ENCODE measurements at regions not wholly inside any gene's neighbourhood (a gene's known extent, or its start where the extent isn't known, plus 50 kb on each side); places are given as distances from the start of the nearest gene placed in this dataset.

DNA sequence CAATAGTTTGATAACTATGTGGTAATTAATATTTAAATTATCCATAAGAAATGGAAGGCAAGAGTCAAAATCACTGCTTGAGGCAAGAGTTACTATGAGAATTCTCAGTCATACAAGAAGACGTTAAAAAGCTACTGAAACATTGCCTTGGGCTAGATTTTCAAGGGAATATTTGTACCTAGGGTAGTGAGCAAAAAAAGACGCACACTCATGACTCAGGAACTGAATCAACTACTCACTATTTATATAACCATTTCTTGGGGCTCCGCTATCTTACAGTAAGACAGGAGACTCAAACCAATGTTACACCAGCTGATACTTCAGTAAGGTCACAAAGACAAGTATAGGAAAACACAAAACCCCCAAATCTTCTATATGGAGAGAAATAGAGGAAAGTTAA is 151.5 kb upstream of the RNPC3 start:
- Histone ChIP-seq H3K27me3 (replicated peaks) (no peaks in the 10 kb centered on the region), H3K4me1 (replicated peaks) (no peaks in the 10 kb centered on the region), H3K36me3 (no peaks in the 10 kb centered on the region), H3K4me3 (no peak overlapping the region), H3K9me3 (replicated peaks) (no peaks in the 10 kb centered on the region), H3K27ac (no peak overlapping the region)
- no peak for DNase-seq (ENCODE audit: low read depth in 1 of 2, low spot score in 2 of 2)

DNA sequence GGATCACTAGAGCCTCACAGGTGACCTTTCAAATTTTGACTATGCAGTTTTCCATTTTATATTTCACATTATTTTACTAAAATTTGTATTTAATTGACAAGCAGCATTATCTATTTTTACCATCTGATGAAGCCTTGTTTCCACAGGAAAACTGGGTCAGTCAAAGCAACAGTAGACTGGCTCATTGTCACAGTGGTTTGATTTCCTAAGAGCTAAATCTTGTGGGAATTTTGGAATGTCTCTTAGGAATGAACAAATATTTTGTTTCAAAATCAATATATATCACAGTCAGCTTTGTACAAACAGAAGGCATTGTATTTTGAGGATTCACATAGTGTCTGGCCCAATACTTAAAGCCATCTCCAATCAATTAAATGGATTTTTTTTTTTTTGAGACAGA is 152.6 kb upstream of the RNPC3 start:
- no peaks in the 10 kb centered on the region for H3K4me1 ChIP-seq (replicated peaks)
- H3K27ac ChIP-seq = no peak overlapping the region
- H3K9me3 ChIP-seq (replicated peaks) = no peaks in the 10 kb centered on the region
- no peak overlapping the region for H3K4me3 ChIP-seq
- no peaks in the 10 kb centered on the region for H3K27me3 ChIP-seq (replicated peaks)
- H3K36me3 ChIP-seq = no peaks in the 10 kb centered on the region
- DNase-seq (ENCODE audit: low read depth in 1 of 2, low spot score in 2 of 2) = no peak

GRCh38 chr1:103371234-103371633 is 154.3 kb upstream of the RNPC3 start:
- no peak for DNase-seq (ENCODE audit: low read depth in 1 of 2, low spot score in 2 of 2)
- no peaks in the 10 kb centered on the region for H3K4me1 ChIP-seq (replicated peaks)

GRCh38 chr1:103367186-103367585 is 158.3 kb upstream of the RNPC3 start:
- Histone ChIP-seq H3K4me1 (replicated peaks) (no peaks in the 10 kb centered on the region), H3K27me3 (replicated peaks) (no peaks in the 10 kb centered on the region), H3K36me3 (no peaks in the 10 kb centered on the region), H3K9me3 (replicated peaks) (no peaks in the 10 kb centered on the region), H3K27ac (no peak overlapping the region), H3K4me3 (no peak overlapping the region)
- no peak for DNase-seq (ENCODE audit: low read depth in 1 of 2, low spot score in 2 of 2)

More at GRCh38 chr1:103371234-103371633, 154.3 kb upstream of the RNPC3 start:
- H3K27ac ChIP-seq = no peak overlapping the region
- no peak overlapping the region for H3K4me3 ChIP-seq
- H3K9me3 ChIP-seq (replicated peaks) = no peaks in the 10 kb centered on the region
- no peaks in the 10 kb centered on the region for H3K27me3 ChIP-seq (replicated peaks)
- no peaks in the 10 kb centered on the region for H3K36me3 ChIP-seq

- no peaks in the 10 kb centered on the region for H3K36me3 ChIP-seq
- no peaks in the 10 kb centered on the region for H3K27me3 ChIP-seq (replicated peaks)
- DNase-seq (ENCODE audit: low read depth in 1 of 2, low spot score in 2 of 2) = no peak
- H3K27ac ChIP-seq = no peak overlapping the region
- H3K4me1 ChIP-seq (replicated peaks) = no peaks in the 10 kb centered on the region
- no peaks in the 10 kb centered on the region for H3K9me3 ChIP-seq (replicated peaks)
- H3K4me3 ChIP-seq = no peak overlapping the region
These were observed 159.5 kb upstream of the RNPC3 start for GRCh38 chr1:103365860-103366569.

DNA sequence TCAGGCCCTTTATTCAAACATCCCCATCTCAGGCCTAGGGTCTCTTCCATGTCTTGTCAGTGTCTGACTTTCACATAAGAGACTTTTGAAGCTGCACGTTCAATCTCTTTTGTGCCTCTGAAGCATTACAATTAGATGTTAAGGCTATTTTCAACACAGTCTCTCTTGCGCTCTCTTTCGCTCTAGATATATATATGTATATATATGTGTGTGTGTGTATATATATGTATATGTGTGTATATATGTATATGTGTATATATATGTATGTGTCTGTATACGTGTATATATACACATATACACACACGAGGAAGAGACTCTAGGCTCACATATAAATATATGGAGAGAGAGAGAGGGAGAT is 162.5 kb upstream of the RNPC3 start:
- Histone ChIP-seq H3K4me3 (no peak overlapping the region), H3K36me3 (no peaks in the 10 kb centered on the region), H3K27me3 (replicated peaks) (no peaks in the 10 kb centered on the region), H3K9me3 (replicated peaks) (no peaks in the 10 kb centered on the region), H3K4me1 (replicated peaks) (no peaks in the 10 kb centered on the region), H3K27ac (no peak overlapping the region)
- DNase-seq (ENCODE audit: low read depth in 1 of 2, low spot score in 2 of 2) = no peak

GRCh38 chr1:103362348-103363007 is 163.0 kb upstream of the RNPC3 start:
- H3K27me3 ChIP-seq (replicated peaks) = no peaks in the 10 kb centered on the region
- H3K4me1 ChIP-seq (replicated peaks) = no peaks in the 10 kb centered on the region
- H3K4me3 ChIP-seq = no peak overlapping the region
- no peak for DNase-seq (ENCODE audit: low read depth in 1 of 2, low spot score in 2 of 2)
- no peaks in the 10 kb centered on the region for H3K36me3 ChIP-seq
- no peaks in the 10 kb centered on the region for H3K9me3 ChIP-seq (replicated peaks)
- no peak overlapping the region for H3K27ac ChIP-seq

GRCh38 chr1:103353391-103353790 is 172.1 kb upstream of the RNPC3 start:
- no peaks in the 10 kb centered on the region for H3K4me1 ChIP-seq (replicated peaks)
- H3K36me3 ChIP-seq = no peaks in the 10 kb centered on the region
- H3K4me3 ChIP-seq = no peak overlapping the region
- no peaks in the 10 kb centered on the region for H3K27me3 ChIP-seq (replicated peaks)
- no peak overlapping the region for H3K27ac ChIP-seq
- H3K9me3 ChIP-seq (replicated peaks) = no peaks in the 10 kb centered on the region
- no peak for DNase-seq (ENCODE audit: low read depth in 1 of 2, low spot score in 2 of 2)

GRCh38 chr1:103348136-103348535 is 177.4 kb upstream of the RNPC3 start:
- H3K27me3 ChIP-seq (replicated peaks) = no peaks in the 10 kb centered on the region
- no peaks in the 10 kb centered on the region for H3K36me3 ChIP-seq
- no peak for DNase-seq (ENCODE audit: low read depth in 1 of 2, low spot score in 2 of 2)
- H3K27ac ChIP-seq = no peak overlapping the region
- no peak overlapping the region for H3K4me3 ChIP-seq
- no peaks in the 10 kb centered on the region for H3K9me3 ChIP-seq (replicated peaks)
- H3K4me1 ChIP-seq (replicated peaks) = no peaks in the 10 kb centered on the region

GRCh38 chr1:103344930-103345329 is 180.6 kb upstream of the RNPC3 start:
- no peak overlapping the region for H3K4me3 ChIP-seq
- H3K27ac ChIP-seq = no peak overlapping the region
- H3K36me3 ChIP-seq = no peaks in the 10 kb centered on the region
- DNase-seq (ENCODE audit: low read depth in 1 of 2, low spot score in 2 of 2) = no peak
- no peaks in the 10 kb centered on the region for H3K4me1 ChIP-seq (replicated peaks)
- no peaks in the 10 kb centered on the region for H3K27me3 ChIP-seq (replicated peaks)
- H3K9me3 ChIP-seq (replicated peaks) = no peaks in the 10 kb centered on the region

DNA sequence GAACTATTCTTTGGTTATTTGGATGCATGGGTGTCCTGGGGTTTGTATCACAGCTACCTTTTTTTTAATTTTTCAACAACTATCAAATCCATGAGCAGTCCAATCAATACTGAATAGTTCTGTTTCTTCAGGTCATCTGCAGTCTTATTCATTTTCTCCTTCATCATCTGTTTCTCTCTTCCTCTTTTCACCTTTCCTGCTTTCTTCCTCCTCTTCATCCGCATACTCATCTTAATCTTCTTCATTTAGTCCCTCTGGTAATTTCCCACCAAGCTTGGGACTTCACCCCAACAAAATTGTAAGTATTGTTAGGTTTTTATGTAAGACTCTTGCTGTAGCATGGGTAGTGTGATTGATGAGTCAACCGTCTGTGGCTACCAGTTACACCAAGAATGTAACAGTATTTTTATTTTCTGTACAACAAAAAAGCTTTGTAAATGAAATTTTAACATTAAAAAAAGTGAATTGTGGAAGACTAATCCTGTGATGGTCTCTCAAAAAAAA is 184.1 kb upstream of the RNPC3 start:
- Histone ChIP-seq H3K9me3 (replicated peaks) (no peaks in the 10 kb centered on the region), H3K4me1 (replicated peaks) (no peaks in the 10 kb centered on the region), H3K27ac (no peak overlapping the region), H3K27me3 (replicated peaks) (no peaks in the 10 kb centered on the region), H3K4me3 (no peak overlapping the region), H3K36me3 (no peaks in the 10 kb centered on the region)
- DNase-seq (ENCODE audit: low read depth in 1 of 2, low spot score in 2 of 2) = no peak

DNA sequence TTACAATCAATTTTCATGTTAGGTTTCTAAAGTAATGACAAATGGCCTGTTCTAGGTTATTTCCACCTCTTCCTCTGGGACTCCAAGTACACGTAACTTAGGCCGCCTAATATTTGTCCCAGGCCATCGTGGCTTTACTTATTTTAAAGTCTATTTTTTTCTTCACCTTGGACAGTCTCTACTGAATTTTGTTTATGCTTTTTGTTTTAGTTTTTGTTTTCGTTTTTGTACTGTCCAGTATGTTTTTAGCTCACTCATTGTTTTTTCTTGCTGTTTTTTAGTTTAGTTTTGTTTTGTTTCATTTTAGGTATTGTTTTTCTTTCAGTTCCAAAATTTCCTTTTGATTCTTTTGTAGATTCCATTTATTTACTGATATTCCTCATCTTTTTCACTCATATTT is 187.7 kb upstream of the RNPC3 start:
- Histone ChIP-seq H3K4me1 (replicated peaks) (no peaks in the 10 kb centered on the region), H3K9me3 (replicated peaks) (no peaks in the 10 kb centered on the region), H3K27me3 (replicated peaks) (no peaks in the 10 kb centered on the region), H3K36me3 (no peaks in the 10 kb centered on the region), H3K4me3 (no peak overlapping the region), H3K27ac (no peak overlapping the region)
- DNase-seq (ENCODE audit: low read depth in 1 of 2, low spot score in 2 of 2) = no peak

GRCh38 chr1:103336408-103336807 is 189.1 kb upstream of the RNPC3 start:
- Histone ChIP-seq H3K27me3 (replicated peaks) (no peaks in the 10 kb centered on the region), H3K27ac (no peak overlapping the region), H3K4me1 (replicated peaks) (no peaks in the 10 kb centered on the region), H3K36me3 (no peaks in the 10 kb centered on the region), H3K9me3 (replicated peaks) (no peaks in the 10 kb centered on the region), H3K4me3 (no peak overlapping the region)
- no peak for DNase-seq (ENCODE audit: low read depth in 1 of 2, low spot score in 2 of 2)

- no peak overlapping the region for H3K27ac ChIP-seq
- DNase-seq (ENCODE audit: low read depth in 1 of 2, low spot score in 2 of 2) = no peak
- no peaks in the 10 kb centered on the region for H3K36me3 ChIP-seq
- no peak overlapping the region for H3K4me3 ChIP-seq
- H3K9me3 ChIP-seq (replicated peaks) = no peaks in the 10 kb centered on the region
- no peaks in the 10 kb centered on the region for H3K4me1 ChIP-seq (replicated peaks)
- no peaks in the 10 kb centered on the region for H3K27me3 ChIP-seq (replicated peaks)
These were observed 192.4 kb upstream of the RNPC3 start for GRCh38 chr1:103333141-103333540.
